ENCODE measurements at regions not wholly inside any gene's neighbourhood (a gene's known extent, or its start where the extent isn't known, plus 50 kb on each side); places are given as distances from the start of the nearest gene placed in this dataset.

GRCh38 chr6:23267651-23268050 is 698.3 kb downstream of the HDGFL1 start:
- TF ChIP-seq, protein P1, sequence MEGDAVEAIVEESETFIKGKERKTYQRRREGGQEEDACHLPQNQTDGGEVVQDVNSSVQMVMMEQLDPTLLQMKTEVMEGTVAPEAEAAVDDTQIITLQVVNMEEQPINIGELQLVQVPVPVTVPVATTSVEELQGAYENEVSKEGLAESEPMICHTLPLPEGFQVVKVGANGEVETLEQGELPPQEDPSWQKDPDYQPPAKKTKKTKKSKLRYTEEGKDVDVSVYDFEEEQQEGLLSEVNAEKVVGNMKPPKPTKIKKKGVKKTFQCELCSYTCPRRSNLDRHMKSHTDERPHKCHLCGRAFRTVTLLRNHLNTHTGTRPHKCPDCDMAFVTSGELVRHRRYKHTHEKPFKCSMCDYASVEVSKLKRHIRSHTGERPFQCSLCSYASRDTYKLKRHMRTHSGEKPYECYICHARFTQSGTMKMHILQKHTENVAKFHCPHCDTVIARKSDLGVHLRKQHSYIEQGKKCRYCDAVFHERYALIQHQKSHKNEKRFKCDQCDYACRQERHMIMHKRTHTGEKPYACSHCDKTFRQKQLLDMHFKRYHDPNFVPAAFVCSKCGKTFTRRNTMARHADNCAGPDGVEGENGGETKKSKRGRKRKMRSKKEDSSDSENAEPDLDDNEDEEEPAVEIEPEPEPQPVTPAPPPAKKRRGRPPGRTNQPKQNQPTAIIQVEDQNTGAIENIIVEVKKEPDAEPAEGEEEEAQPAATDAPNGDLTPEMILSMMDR (conservative IDR thresholded peaks at IDR 0.05; ENCODE audit: low read depth, low read length) = no peak
- no peak for DNase-seq (ENCODE audit: low read depth)
- H3K4me3 ChIP-seq (ENCODE audit: low read depth, low read length) = no peak overlapping the region

- DNase-seq (ENCODE audit: low read depth) = no peak
- TF ChIP-seq, protein P1 (conservative IDR thresholded peaks at IDR 0.05; ENCODE audit: low read depth, low read length) = no peak
- no peak overlapping the region for H3K4me3 ChIP-seq (ENCODE audit: low read depth, low read length)
Observed at GRCh38 chr6:23268348-23268747, 699.0 kb downstream of the HDGFL1 start.

DNA sequence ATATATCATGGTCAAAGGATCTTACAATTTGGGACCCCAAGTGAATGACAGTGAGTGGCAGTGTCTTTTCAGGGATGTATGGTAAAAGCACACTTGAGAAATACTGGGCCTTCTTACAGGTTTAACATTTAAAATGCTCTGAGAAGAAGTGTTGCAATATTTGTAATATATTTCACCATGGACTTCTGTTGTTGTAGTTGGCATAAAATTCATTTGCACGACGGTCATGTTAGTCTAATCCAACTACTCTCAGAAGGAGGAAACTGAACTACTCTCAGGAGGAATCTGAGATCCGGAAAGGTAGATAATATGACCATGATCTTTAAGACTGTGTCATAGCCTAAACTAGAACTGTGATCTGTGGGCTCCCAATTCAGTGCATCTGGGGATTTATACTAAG is 700.1 kb downstream of the HDGFL1 start:
- TF ChIP-seq, protein P1 (conservative IDR thresholded peaks at IDR 0.05; ENCODE audit: low read depth, low read length) = no peak
- DNase-seq (ENCODE audit: low read depth) = no peak
- H3K4me3 ChIP-seq (ENCODE audit: low read depth, low read length) = no peak overlapping the region

DNA sequence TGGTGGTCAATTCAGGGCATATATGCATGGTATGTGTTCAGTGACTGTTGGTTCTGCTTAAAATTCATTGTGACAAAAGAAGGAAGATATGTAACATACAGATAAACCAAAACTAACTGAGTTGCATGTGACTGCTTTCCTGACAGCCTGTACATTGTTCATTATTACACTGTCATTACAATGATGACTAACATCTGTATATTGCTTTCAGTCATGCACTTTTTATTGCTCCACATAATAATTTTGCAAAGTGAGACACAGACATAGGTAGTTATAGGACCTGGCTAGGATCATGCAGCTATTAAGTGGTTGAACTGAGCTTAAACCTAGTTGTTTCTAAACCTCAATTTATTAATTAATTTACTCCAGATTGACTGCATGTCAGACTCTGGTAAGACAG is 703.2 kb downstream of the HDGFL1 start:
- TF ChIP-seq, protein P1 (conservative IDR thresholded peaks at IDR 0.05; ENCODE audit: low read depth, low read length) = no peak
- no peak overlapping the region for H3K4me3 ChIP-seq (ENCODE audit: low read depth, low read length)
- DNase-seq (ENCODE audit: low read depth) = no peak

DNA sequence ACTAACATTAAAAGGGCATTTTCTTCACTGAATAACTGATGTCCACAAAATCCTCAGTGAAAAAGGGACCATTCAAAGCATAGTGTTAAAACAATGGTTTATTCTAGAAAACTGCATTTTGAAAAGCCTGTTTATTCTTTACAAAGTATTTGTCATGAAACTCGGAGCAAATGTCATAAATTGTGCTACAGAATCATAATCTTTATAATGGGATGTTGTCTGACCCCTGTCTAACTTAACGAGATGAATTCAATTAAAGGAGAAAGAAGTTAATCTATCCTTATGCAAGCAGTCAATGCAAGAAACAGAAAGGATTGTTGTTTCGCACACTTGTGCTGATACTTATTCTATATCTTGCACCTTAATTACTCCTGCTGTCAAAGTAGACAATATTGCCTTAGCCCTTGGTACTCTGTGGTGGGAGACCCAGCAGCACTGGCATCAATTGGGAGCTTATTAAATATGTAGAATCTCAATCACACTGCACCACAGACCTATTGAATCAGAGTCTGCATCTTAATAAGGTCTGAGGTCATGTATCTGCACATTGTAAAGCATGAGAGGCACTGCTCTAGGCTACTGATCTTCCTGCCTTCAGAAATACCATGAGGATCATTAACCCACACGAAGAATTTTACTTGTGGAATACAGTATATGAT is 708.3 kb downstream of the HDGFL1 start:
- no peak overlapping the region for H3K4me3 ChIP-seq (ENCODE audit: low read depth, low read length)
- no peak for DNase-seq (ENCODE audit: low read depth)
- TF ChIP-seq, protein P1 (conservative IDR thresholded peaks at IDR 0.05; ENCODE audit: low read depth, low read length) = no peak

DNA sequence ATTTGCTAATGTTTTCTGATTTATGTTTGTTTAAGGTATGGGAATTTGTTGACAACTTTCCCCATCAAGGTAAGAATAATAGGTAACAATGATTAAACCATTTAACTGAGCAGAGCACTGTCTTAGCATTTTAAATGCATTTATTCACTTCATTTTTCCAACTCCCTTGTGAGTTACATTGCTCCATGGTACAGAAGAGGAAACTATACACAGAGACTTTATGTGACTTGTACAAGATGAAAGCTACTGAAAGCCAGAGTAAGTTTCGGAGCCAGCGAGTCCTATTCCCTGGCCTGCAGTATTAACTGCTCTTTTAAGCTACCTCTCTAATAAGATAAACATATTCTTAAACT is 708.8 kb downstream of the HDGFL1 start:
- no peak overlapping the region for H3K4me3 ChIP-seq (ENCODE audit: low read depth, low read length)
- TF ChIP-seq, protein P1 (conservative IDR thresholded peaks at IDR 0.05; ENCODE audit: low read depth, low read length) = no peak
- DNase-seq (ENCODE audit: low read depth) = no peak

GRCh38 chr6:23280437-23280836 is 711.1 kb downstream of the HDGFL1 start:
- TF ChIP-seq, protein P1 (conservative IDR thresholded peaks at IDR 0.05; ENCODE audit: low read depth, low read length) = no peak
- H3K4me3 ChIP-seq (ENCODE audit: low read depth, low read length) = no peak overlapping the region
- no peak for DNase-seq (ENCODE audit: low read depth)
